Thyroid gland (tissue), 4 donors: ENCODE measurements at regions not wholly inside any gene's neighbourhood (a gene's known extent, or its start where the extent isn't known, plus 50 kb on each side); places are given as distances from the start of the nearest gene placed in this dataset.
"Not testable (repeated sequence)": the region's sequence is repeated elsewhere in the genome, so short reads cannot be mapped to it uniquely, and the experiment has no call there.

ENCODE experiments used
- POLR2A ChIP-seq, 2 donors: fragments of 450-650 bp; IDR thresholded peaks; one replicate each; pipeline ENCODE4 v1.6.1; 2017; ENCODE audit warnings: antibody characterized with exemption in 2 of 2, mild to moderate bottlenecking in 2 of 2, moderate library complexity in 1 of 2
- TF ChIP-seq, protein P1 (sequence below), 6 experiments: fragments of 200-600 bp in 3 of 6; fragments of 450-650 bp in 3 of 6; sonication (generic) in 3 of 6; IDR thresholded peaks; one replicate each; pipeline ENCODE4 v1.5.1; 2016 to 2019; ENCODE audit warnings: antibody characterized with exemption in 6 of 6, mild to moderate bottlenecking in 2 of 6, inconsistent platforms in 1 of 6, moderate library complexity in 1 of 6

GRCh38 chr3:153570481-153570880 lies 408.5 kb downstream of the RAP2B start:
- TF ChIP-seq, protein P1, sequence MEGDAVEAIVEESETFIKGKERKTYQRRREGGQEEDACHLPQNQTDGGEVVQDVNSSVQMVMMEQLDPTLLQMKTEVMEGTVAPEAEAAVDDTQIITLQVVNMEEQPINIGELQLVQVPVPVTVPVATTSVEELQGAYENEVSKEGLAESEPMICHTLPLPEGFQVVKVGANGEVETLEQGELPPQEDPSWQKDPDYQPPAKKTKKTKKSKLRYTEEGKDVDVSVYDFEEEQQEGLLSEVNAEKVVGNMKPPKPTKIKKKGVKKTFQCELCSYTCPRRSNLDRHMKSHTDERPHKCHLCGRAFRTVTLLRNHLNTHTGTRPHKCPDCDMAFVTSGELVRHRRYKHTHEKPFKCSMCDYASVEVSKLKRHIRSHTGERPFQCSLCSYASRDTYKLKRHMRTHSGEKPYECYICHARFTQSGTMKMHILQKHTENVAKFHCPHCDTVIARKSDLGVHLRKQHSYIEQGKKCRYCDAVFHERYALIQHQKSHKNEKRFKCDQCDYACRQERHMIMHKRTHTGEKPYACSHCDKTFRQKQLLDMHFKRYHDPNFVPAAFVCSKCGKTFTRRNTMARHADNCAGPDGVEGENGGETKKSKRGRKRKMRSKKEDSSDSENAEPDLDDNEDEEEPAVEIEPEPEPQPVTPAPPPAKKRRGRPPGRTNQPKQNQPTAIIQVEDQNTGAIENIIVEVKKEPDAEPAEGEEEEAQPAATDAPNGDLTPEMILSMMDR (IDR thresholded peaks at IDR 0.05): not testable (repeated sequence)
- TF ChIP-seq POLR2A (IDR thresholded peaks at IDR 0.05): not testable (repeated sequence)
